ENCODE measurements at regions not wholly inside any gene's neighbourhood (a gene's known extent, or its start where the extent isn't known, plus 50 kb on each side); places are given as distances from the start of the nearest gene placed in this dataset.

DNA sequence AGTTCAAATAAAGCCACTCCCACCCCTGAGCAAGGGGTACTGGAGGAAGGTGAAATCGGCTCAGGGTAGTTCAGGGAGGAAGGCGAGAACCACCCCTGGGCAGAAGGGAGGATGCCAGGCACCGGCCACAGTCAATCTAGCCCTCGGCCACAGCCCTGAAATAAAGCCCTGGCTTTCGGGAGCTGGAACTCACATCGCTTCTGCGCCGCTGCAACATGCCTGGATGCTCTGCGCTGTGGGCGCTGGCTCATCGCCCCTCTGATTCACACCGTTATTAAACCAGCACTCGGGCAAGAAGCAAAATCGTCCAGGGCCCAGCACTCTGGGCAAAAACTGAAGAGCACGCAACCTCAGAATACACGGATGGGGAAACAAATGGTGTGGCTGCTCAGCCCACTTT, 136.9 kb upstream of the RREB1 start:
- Histone ChIP-seq H3K27ac (no peak overlapping the region), H3K36me3 (no peaks in the 10 kb centered on the region), H3K4me1 (no peaks in the 10 kb centered on the region), H3K9me3 (no peaks in the 10 kb centered on the region), H3K4me3 (no peak overlapping the region), H3K27me3 (no peaks in the 10 kb centered on the region)
- intact Hi-C loops (cut with DNase I; ENCODE audit: low total_unique reads): no loop called here
- no peak for DNase-seq
- TF ChIP-seq, protein P1, sequence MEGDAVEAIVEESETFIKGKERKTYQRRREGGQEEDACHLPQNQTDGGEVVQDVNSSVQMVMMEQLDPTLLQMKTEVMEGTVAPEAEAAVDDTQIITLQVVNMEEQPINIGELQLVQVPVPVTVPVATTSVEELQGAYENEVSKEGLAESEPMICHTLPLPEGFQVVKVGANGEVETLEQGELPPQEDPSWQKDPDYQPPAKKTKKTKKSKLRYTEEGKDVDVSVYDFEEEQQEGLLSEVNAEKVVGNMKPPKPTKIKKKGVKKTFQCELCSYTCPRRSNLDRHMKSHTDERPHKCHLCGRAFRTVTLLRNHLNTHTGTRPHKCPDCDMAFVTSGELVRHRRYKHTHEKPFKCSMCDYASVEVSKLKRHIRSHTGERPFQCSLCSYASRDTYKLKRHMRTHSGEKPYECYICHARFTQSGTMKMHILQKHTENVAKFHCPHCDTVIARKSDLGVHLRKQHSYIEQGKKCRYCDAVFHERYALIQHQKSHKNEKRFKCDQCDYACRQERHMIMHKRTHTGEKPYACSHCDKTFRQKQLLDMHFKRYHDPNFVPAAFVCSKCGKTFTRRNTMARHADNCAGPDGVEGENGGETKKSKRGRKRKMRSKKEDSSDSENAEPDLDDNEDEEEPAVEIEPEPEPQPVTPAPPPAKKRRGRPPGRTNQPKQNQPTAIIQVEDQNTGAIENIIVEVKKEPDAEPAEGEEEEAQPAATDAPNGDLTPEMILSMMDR (IDR thresholded peaks at IDR 0.05): no peak
- TF ChIP-seq POLR2A (IDR thresholded peaks at IDR 0.05): no peak

DNA sequence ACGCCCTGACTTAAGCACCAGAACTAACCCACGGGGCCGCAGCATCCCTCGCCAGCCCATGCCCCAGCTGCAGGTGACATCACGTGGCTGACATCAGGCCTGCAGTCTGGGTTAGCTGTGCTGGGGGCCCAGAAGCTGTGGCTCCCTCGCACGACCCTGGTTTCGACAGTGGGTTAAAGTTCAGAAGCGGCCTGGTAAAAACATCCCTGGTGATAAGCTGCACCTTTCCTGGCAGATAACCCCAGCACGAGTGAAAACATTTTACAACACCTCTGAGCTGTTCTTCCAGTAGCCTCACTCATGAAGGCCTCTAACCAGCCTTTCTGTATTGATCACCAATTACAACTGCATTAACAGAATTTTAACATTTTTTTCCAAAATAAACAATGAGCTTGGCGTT, 136.4 kb upstream of the RREB1 start:
- Histone ChIP-seq H3K4me3 (no peak overlapping the region), H3K36me3 (no peaks in the 10 kb centered on the region), H3K27me3 (no peaks in the 10 kb centered on the region), H3K9me3 (no peaks in the 10 kb centered on the region), H3K27ac (no peak overlapping the region), H3K4me1 (no peaks in the 10 kb centered on the region)
- DNase-seq: no peak
- TF ChIP-seq, protein P1 (IDR thresholded peaks at IDR 0.05): no peak
- no peak for TF ChIP-seq POLR2A (IDR thresholded peaks at IDR 0.05)
- intact Hi-C loops (cut with DNase I; ENCODE audit: low total_unique reads): no loop called here

GRCh38 chr6:6972456-6972855, 135.3 kb upstream of the RREB1 start:
- Histone ChIP-seq H3K4me1 (no peaks in the 10 kb centered on the region), H3K27ac (no peak overlapping the region), H3K27me3 (no peaks in the 10 kb centered on the region), H3K36me3 (no peaks in the 10 kb centered on the region), H3K9me3 (no peaks in the 10 kb centered on the region), H3K4me3 (no peak overlapping the region)
- DNase-seq: no peak
- TF ChIP-seq, protein P1 (IDR thresholded peaks at IDR 0.05): no peak
- no peak for TF ChIP-seq POLR2A (IDR thresholded peaks at IDR 0.05)
- intact Hi-C loops (cut with DNase I; ENCODE audit: low total_unique reads): no loop called here

GRCh38 chr6:6973721-6974120, 134.0 kb upstream of the RREB1 start:
- H3K9me3 ChIP-seq: no peaks in the 10 kb centered on the region
- no peak for TF ChIP-seq POLR2A (IDR thresholded peaks at IDR 0.05)
- TF ChIP-seq, protein P1 (IDR thresholded peaks at IDR 0.05): no peak
- H3K36me3 ChIP-seq: no peaks in the 10 kb centered on the region
- no peak overlapping the region for H3K27ac ChIP-seq
- H3K27me3 ChIP-seq: no peaks in the 10 kb centered on the region
- H3K4me1 ChIP-seq: no peaks in the 10 kb centered on the region
- intact Hi-C loops (cut with DNase I; ENCODE audit: low total_unique reads): no loop called here
- no peak for DNase-seq
- no peak overlapping the region for H3K4me3 ChIP-seq

GRCh38 chr6:6975459-6976111, 132.2 kb upstream of the RREB1 start:
- Histone ChIP-seq H3K27me3 (no peaks in the 10 kb centered on the region), H3K4me3 (no peak overlapping the region), H3K4me1 (no peaks in the 10 kb centered on the region), H3K36me3 (no peaks in the 10 kb centered on the region), H3K9me3 (no peaks in the 10 kb centered on the region), H3K27ac (no peak overlapping the region)
- TF ChIP-seq, protein P1 (IDR thresholded peaks at IDR 0.05): no peak
- TF ChIP-seq POLR2A (IDR thresholded peaks at IDR 0.05): no peak
- DNase-seq: no peak
- intact Hi-C loops (cut with DNase I; ENCODE audit: low total_unique reads): no loop called here

Measured in uterus (tissue), 3 donors.